Memory B cell (primary cell): ENCODE measurements at regions not wholly inside any gene's neighbourhood (a gene's known extent, or its start where the extent isn't known, plus 50 kb on each side); places are given as distances from the start of the nearest gene placed in this dataset.

Experiments
- ATAC-seq: fragments of 150-1000 bp; cut with Tn5 transposase; 2 replicates; pipeline ENCODE4 v1.10.0; 2021; ENCODE audit warnings: low read depth, mild to moderate bottlenecking, moderate library complexity
- DNase-seq, 2 donors: peaks; one replicate each; pipeline ENCODE4 v3.0.0; 2022; ENCODE audit warnings: low spot score in 2 of 2
- H3K27ac Mint-ChIP-seq: one replicate; pipeline ENCODE4 v1.8.0; 2022; ENCODE audit warnings: mild to moderate bottlenecking, moderate library complexity, mixed read lengths
- H3K27me3 Mint-ChIP-seq: one replicate; pipeline ENCODE4 v1.8.0; 2022; ENCODE audit warnings: mixed read lengths
- H3K36me3 Mint-ChIP-seq: one replicate; pipeline ENCODE4 v1.8.0; 2022; ENCODE audit warnings: mild to moderate bottlenecking, mixed read lengths
- H3K4me1 Mint-ChIP-seq: one replicate; pipeline ENCODE4 v1.8.0; 2022; ENCODE audit warnings: mixed read lengths
- H3K4me3 Mint-ChIP-seq: one replicate; pipeline ENCODE4 v1.8.0; 2022; ENCODE audit warnings: mild to moderate bottlenecking, moderate library complexity, mixed read lengths
- H3K9me3 Mint-ChIP-seq: one replicate; pipeline ENCODE4 v1.8.0; 2022; ENCODE audit warnings: mixed read lengths

DNA sequence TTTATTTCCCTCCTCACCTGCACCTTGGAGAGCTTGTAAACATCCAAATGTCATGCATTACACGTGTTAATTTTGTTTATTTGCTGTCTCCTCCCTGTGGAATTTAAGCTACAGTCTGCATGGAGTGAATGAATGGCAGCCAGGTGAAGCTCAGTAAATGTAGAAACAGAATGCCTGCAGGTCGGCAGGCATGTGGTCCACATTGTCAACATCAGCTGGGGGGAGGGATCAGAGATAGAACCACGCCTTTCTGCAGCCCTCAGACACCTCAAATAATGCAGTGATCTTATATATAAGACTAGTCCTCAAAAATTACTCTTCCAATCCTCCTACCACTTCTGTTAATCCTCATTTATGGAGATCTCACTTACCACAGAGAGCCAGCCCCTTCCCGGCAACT lies 131.2 kb upstream of the KIT start:
- peaks cover 1% of the 10 kb centered on the region for H3K9me3 Mint-ChIP-seq
- H3K27me3 Mint-ChIP-seq = no peaks in the 10 kb centered on the region
- H3K4me3 Mint-ChIP-seq = no peak overlapping the region
- H3K4me1 Mint-ChIP-seq = no peaks in the 10 kb centered on the region
- no peak overlapping the region for H3K27ac Mint-ChIP-seq
- ATAC-seq = no peak
- no peaks in the 10 kb centered on the region for H3K36me3 Mint-ChIP-seq
- DNase-seq = no peak

DNA sequence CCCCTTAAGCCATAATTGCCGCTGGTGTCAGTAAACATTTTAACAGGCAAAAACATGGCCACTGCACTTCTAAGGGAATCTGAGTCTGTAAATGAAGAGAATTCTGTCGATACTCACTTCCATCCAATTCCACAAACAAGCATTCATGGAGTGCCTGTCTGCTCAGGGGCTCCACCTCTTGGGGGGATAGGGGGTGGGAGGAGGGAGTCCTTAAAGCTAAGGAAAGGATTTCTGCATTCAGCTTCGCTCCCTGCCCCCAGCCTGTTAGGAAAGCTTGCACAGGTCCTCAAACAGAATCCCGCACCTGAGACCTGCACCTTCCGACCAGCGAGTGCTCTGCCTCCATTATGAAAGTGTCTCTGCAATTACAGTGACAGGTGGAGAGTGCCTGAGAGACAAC lies 130.2 kb upstream of the KIT start:
- DNase-seq = no peak
- Mint-ChIP-seq H3K4me3 (no peak overlapping the region), H3K27me3 (no peaks in the 10 kb centered on the region)

DNA sequence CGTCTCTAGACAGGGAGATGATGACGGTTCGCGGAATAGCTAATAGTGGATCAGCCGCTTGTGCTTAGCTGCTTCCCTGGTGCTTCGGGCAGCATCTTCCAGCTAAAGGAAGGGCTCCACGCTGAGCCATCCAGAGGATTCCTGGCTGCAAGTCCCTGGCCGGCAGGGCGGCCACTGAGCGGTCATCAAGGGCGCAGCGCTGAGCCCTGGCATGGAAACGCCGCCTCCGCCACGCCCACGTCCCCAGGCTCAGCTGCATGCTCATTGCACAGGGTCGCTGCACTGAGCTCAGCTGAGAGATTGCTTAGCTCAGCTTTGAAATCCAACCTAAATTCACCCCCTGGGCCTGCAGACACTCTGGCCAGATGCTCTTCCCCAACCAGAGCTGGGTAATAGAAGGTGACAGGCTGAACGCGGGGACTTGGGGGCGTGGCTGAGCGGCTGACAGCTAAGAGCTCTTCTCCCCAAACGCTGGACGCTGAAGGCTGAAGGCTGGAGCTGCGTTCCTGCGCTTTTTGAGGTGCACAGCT lies 118.2 kb upstream of the KIT start:
- Mint-ChIP-seq H3K36me3 (no peaks in the 10 kb centered on the region), H3K27ac (no peak overlapping the region), H3K4me1 (peaks cover 3% of the 10 kb centered on the region), H3K27me3 (peaks cover 6% of the 10 kb centered on the region), H3K4me3 (no peak overlapping the region), H3K9me3 (no peaks in the 10 kb centered on the region)
- ATAC-seq = no peak
- DNase-seq = no peak

More for the DNA sequence above, 130.2 kb upstream of the KIT start:
- Mint-ChIP-seq H3K9me3 (peaks cover 1% of the 10 kb centered on the region), H3K27ac (no peak overlapping the region), H3K4me1 (no peaks in the 10 kb centered on the region), H3K36me3 (no peaks in the 10 kb centered on the region)
- no peak for ATAC-seq

DNA sequence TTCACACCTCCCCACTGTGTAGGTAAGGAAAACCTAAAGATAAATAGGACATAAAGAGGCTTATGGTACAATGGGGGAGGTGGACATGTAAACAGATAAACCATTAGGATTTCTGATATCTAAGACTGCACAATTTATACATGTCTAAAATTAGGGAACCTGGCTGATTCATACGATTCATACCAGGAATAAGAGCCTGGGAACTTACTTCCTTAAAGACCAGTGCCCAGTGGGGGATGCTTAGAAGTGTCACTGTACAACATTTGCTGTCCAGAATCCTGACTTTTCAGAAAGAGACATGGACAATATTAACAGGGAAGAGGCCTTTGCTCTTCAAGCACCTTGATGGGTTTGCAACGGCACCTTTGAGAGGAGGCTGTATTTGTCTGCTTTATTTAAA lies 116.8 kb upstream of the KIT start:
- no peaks in the 10 kb centered on the region for H3K36me3 Mint-ChIP-seq
- peaks cover 3% of the 10 kb centered on the region for H3K4me1 Mint-ChIP-seq
- no peaks in the 10 kb centered on the region for H3K9me3 Mint-ChIP-seq
- DNase-seq (no peak), ATAC-seq (no peak)
- H3K4me3 Mint-ChIP-seq = no peak overlapping the region
- no peak overlapping the region for H3K27ac Mint-ChIP-seq
- peaks cover 8% of the 10 kb centered on the region for H3K27me3 Mint-ChIP-seq

DNA sequence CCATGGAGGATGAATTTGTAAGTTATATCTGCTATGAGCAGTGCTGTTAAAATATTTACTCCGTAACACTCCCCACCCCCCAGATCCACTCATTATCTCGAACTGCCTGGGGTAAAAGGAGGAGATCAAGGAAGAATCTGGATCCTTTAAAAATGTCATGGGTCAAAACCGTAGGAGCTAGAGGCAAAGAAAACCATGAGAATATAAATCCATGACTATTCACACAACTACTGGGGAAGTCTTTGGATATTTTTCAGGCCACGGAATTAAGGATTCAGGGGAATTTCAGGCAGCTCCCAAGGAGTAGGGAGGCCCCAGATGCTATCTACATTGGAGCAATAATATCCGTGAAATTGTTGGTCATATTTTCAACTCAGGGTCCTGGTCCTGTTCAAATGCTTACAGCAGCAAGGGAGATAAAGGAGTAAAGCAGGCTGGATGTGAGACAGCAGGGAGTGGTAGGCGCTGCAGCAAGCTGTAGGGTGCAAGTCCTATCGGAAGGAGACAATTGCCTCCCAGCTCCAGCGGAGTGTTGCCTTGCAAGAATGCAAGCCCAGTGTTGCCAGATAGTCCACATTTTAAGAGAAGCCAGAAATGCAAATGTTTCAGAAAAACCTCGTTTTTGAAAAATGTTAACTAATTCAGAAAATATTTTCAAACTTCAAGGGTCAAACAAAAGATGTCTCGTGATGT lies 116.2 kb upstream of the KIT start:
- Mint-ChIP-seq H3K4me3 (no peak overlapping the region), H3K36me3 (no peaks in the 10 kb centered on the region)
- DNase-seq = no peak

DNA sequence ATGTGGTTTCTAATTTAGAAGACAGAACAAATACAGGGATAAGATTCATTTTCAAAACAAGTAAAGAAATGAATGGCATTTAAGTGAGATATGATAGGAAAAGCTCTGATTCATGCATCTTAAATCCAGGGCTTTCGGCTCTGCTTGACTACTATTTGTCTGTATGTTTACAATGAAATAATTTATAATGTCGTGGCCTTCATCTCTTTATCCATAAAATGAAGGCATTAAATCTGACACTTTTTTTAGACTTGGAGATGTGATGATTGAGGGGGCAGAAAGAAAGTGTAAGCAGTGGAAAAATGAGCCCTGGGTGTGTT lies 115.7 kb upstream of the KIT start:
- ATAC-seq (no peak), DNase-seq (no peak)
- H3K4me3 Mint-ChIP-seq = no peak overlapping the region
- no peaks in the 10 kb centered on the region for H3K9me3 Mint-ChIP-seq
- no peak overlapping the region for H3K27ac Mint-ChIP-seq
- no peaks in the 10 kb centered on the region for H3K36me3 Mint-ChIP-seq
- H3K4me1 Mint-ChIP-seq = peaks cover 3% of the 10 kb centered on the region
- peaks cover 8% of the 10 kb centered on the region for H3K27me3 Mint-ChIP-seq

More for the DNA sequence above, 116.2 kb upstream of the KIT start:
- no peak overlapping the region for H3K27ac Mint-ChIP-seq
- H3K27me3 Mint-ChIP-seq = peaks cover 8% of the 10 kb centered on the region
- ATAC-seq = no peak
- peaks cover 3% of the 10 kb centered on the region for H3K4me1 Mint-ChIP-seq
- no peaks in the 10 kb centered on the region for H3K9me3 Mint-ChIP-seq

DNA sequence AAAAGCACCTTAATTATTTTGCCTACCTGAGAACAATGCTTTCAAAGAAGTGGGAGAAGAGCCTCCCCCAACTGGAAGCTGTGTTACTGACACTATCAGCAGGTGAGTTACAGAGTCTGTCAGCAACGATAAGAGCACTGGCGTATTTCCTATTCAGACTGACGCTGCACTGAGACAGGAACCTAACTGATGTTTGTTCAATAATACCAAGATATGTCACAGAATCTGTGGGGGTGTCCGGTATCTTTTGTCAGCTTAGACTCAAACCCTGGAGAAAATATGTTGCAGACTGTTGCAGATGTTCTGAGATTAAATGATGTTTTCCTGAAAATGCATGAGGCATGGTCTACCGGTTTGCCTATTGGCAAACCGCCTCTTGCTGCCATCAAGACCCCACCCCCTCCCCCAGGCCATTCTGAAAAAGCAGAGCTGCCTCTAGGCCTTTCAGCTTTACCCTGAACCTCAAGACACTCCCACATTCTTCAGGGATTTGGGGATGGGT lies 115.2 kb upstream of the KIT start:
- no peak for DNase-seq
- H3K4me1 Mint-ChIP-seq = peaks cover 3% of the 10 kb centered on the region

DNA sequence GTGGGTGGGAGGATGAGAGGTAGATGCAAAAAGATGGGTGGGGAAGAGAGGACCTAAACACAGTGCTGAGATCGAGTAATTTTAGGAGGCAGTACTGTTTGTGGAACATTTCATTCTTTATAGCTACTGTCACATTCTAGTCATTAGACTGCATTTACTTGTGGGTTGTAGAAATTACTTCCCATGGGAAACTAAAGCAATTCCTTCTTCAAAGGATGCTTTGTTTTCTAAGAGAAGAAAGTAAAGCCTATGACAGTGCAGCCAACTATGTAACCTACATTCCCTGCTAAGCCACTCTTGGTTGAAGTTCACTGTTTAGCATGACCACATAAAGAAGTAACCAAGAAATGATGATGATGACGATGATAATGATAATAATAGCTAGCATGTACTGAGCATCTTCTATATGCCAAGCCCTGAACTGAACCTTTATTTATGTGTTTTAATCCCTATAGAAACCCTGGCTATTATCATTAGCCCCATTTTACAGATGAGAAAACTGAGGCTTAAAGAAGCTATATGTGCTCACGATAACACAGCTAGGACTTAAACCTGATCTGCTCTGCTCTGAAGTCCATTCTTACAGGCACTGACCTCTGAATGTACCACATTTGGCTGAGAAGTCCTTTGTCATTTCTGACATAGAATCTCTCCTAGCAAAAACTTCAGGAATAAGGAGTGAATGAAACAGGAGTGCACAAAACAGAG lies 114.5 kb upstream of the KIT start:
- H3K27me3 Mint-ChIP-seq = peaks cover 8% of the 10 kb centered on the region
- ATAC-seq = no peak
- no peak overlapping the region for H3K4me3 Mint-ChIP-seq
- no peaks in the 10 kb centered on the region for H3K9me3 Mint-ChIP-seq
- H3K4me1 Mint-ChIP-seq = peaks cover 3% of the 10 kb centered on the region
- H3K36me3 Mint-ChIP-seq = no peaks in the 10 kb centered on the region
- no peak for DNase-seq
- H3K27ac Mint-ChIP-seq = no peak overlapping the region

More for the DNA sequence above, 115.2 kb upstream of the KIT start:
- H3K36me3 Mint-ChIP-seq = no peaks in the 10 kb centered on the region
- H3K27ac Mint-ChIP-seq = no peak overlapping the region
- peaks cover 8% of the 10 kb centered on the region for H3K27me3 Mint-ChIP-seq
- no peaks in the 10 kb centered on the region for H3K9me3 Mint-ChIP-seq
- H3K4me3 Mint-ChIP-seq = no peak overlapping the region
- ATAC-seq = no peak

DNA sequence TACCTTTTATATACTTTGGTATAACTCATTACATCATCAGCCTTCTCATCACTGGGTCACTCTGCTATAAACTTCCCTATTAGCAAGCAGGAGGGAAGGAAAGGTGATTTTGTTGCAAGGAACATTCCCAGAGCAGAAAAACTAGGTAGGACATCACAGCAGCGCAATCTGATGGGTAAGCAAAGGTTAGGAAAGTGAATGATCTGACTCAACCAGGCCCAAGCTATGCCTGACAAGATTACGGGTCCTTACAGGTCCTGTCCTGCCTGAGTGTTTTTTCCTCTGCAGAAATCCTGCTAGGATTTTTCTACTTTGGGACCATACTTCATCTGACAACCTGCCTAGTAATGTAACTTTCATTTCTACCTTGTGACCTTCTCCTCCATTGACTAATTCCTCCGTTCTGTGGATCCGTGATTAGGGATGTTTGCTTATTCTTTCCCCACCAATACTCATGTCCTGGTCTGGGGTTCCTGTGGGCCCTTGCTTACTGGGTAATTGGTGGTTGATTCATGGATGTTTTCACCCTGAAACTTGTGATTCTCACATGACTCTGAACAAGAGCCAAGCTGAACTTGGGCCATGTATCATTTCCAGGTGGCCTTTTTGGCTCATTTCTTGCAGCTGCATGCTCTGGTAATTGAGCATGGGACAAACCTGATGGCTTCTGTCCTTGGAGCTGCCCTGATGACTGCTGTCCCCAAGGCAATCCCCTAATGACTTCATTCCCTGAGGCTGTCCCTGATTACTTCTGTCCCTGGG lies 111.9 kb upstream of the KIT start:
- H3K4me1 Mint-ChIP-seq = no peaks in the 10 kb centered on the region

DNA sequence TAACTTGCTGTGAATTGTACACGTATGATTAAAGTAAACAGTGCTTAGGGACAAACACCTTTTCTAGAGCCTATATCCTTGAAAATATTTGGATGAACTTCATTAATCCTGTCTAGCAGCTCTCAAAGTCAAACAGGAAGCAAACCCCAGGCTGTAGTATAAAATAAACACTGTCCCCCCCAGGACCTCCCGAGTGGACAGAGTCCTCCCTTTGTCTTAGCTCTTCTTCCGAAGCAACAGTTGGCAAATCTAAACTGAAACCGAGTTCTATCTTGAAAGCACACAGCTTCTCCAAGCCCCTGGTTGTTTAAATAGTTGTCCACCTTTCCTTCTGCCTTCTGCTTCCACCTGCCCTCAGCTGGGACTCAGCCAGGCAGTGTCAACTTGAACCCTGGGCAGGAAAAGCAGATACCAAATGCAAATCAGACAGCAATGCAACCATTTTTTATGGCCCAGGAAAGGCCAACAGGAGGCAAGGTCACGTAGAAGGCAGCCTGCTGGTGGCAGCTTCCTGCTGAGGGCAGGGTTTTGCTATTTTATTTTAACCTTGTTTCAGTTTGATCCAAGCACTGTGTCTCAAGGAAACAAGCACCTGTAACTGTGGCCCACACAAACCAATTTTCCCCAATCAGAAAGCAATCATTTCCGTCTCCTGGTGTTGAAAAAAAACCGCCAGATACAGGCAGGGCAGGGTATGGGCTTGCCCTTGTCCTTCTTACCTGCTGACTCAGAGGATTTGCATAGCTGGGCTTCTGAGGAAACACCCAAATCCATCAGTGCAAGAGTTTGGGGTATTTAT lies 110.3 kb upstream of the KIT start:
- DNase-seq (no peak), ATAC-seq (peak; percentile 32)
- Mint-ChIP-seq H3K27me3 (peaks cover 5% of the 10 kb centered on the region), H3K9me3 (no peaks in the 10 kb centered on the region), H3K4me1 (no peaks in the 10 kb centered on the region), H3K4me3 (no peak overlapping the region), H3K27ac (no peak overlapping the region), H3K36me3 (no peaks in the 10 kb centered on the region)

More for the DNA sequence above, 111.9 kb upstream of the KIT start:
- no peak for ATAC-seq
- no peak for DNase-seq
- Mint-ChIP-seq H3K36me3 (no peaks in the 10 kb centered on the region), H3K9me3 (no peaks in the 10 kb centered on the region), H3K27ac (no peak overlapping the region), H3K4me3 (no peak overlapping the region), H3K27me3 (peaks cover 6% of the 10 kb centered on the region)

DNA sequence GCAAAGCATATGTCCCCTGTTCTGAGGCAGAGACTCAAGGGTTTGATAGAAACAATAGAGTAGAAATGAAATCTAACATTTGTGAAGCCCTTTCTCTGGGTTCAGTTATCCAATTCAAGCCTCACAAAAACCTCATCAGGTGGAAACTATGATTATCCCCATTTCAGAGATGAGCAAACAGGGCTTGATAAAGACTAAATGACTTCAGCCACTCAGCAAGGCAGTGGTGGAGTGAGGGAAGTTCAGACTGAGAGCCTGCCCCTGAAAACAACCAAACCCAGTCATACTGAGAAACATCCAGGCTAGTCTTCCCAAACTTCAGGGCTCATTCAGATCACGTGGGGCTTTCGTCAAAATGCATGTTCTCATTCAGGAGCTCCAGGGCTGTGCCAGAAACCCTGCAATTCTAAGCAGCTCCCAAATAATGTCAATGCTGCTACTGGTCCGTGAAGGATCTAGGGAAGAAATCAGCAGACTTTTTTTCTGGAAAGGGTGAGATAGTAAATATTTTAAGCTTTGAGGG lies 109.6 kb upstream of the KIT start:
- H3K4me1 Mint-ChIP-seq = no peaks in the 10 kb centered on the region
- no peaks in the 10 kb centered on the region for H3K9me3 Mint-ChIP-seq
- DNase-seq (no peak), ATAC-seq (peak; percentile 17)
- H3K27me3 Mint-ChIP-seq = peaks cover 7% of the 10 kb centered on the region
- H3K36me3 Mint-ChIP-seq = no peaks in the 10 kb centered on the region
- H3K27ac Mint-ChIP-seq = no peak overlapping the region
- no peak overlapping the region for H3K4me3 Mint-ChIP-seq

DNA sequence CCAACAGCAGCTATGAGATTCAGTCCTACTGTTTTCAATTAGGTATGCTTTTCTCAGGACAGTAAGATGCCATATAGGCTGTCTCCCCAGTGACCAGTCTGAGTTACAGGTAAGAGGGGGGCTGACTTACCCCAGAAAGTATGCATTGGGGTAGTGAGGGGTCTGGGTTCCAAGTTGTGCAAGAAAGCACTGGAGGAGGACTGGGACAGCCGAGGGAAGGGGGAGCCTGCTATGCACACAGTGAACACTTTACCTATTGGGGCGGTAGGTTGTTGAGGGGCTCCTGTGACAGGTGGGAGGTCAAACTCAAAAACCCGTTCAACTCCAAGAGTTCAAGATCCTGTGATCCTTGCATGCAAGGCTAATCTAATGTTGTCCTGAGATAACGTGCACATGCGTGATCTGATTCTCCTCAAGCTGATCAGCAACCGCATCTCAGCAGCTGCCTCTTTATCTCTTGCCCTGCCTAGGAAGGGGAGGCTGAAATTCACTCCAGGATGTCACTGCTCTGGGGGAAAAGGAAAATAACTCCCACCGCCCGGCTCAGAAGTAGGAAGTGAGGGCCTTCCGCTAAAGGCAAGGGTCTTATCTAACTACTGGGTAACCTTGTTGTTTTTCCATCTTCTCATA lies 108.8 kb upstream of the KIT start:
- no peak for DNase-seq
- H3K27ac Mint-ChIP-seq = no peak overlapping the region
- no peak overlapping the region for H3K4me3 Mint-ChIP-seq
- no peak for ATAC-seq
- no peaks in the 10 kb centered on the region for H3K36me3 Mint-ChIP-seq
- peaks cover 8% of the 10 kb centered on the region for H3K27me3 Mint-ChIP-seq
- H3K9me3 Mint-ChIP-seq = no peaks in the 10 kb centered on the region
- no peaks in the 10 kb centered on the region for H3K4me1 Mint-ChIP-seq
